ENCODE measurements at regions not wholly inside any gene's neighbourhood (a gene's known extent, or its start where the extent isn't known, plus 50 kb on each side); places are given as distances from the start of the nearest gene placed in this dataset.

DNA sequence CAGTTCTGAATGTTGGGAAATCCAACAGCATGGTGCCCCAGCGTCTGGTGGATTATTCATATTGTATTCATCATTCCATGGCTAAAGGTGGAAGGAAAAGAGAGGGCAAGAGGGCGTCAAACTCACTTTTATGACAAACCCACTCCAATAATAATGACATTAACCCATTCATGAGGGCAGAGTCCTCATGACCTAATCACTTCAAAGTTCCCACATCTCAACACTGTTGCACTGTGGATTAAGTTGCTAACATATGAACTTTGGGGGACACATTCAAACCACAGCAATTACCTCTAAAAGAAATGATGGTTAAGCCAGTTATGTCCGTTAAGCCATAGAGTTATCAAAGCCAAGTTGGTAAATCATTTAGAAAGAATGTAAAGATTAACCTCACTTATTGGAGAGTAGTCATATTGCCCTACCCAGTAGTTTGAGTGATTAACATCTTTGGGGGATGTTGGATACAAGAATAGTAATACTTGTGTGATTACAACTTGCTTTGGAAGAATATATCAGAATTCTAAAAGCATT lies 212.4 kb upstream of the FLRT2 start:
- TF ChIP-seq, protein P1, sequence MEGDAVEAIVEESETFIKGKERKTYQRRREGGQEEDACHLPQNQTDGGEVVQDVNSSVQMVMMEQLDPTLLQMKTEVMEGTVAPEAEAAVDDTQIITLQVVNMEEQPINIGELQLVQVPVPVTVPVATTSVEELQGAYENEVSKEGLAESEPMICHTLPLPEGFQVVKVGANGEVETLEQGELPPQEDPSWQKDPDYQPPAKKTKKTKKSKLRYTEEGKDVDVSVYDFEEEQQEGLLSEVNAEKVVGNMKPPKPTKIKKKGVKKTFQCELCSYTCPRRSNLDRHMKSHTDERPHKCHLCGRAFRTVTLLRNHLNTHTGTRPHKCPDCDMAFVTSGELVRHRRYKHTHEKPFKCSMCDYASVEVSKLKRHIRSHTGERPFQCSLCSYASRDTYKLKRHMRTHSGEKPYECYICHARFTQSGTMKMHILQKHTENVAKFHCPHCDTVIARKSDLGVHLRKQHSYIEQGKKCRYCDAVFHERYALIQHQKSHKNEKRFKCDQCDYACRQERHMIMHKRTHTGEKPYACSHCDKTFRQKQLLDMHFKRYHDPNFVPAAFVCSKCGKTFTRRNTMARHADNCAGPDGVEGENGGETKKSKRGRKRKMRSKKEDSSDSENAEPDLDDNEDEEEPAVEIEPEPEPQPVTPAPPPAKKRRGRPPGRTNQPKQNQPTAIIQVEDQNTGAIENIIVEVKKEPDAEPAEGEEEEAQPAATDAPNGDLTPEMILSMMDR (conservative IDR thresholded peaks at IDR 0.05; ENCODE audit: low read length) = no peak
- no peak overlapping the region for H3K4me3 ChIP-seq (ENCODE audit: low read length)
- DNase-seq (ENCODE audit: low read depth) = peak; percentile 38

DNA sequence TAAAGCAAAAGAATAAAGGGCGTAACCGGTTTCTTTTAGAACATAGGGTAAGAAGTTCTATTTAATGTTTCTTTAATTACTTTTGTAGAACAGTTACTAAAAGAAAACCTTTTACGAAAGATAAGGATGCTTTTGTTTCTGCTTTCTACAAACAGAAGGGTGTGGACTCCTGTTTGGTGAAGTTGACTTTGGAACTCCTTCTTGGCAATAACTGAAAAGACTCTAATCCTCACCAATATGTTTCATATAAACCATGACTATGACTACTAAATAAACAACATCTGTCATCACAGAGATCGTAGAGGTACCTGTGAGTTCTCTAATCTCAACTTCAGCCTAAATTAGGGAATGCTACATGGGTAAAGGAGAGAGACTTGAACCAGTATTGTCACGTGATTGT lies 210.8 kb upstream of the FLRT2 start:
- TF ChIP-seq, protein P1 (conservative IDR thresholded peaks at IDR 0.05; ENCODE audit: low read length) = no peak
- H3K4me3 ChIP-seq (ENCODE audit: low read length) = no peak overlapping the region
- no peak for DNase-seq (ENCODE audit: low read depth)

DNA sequence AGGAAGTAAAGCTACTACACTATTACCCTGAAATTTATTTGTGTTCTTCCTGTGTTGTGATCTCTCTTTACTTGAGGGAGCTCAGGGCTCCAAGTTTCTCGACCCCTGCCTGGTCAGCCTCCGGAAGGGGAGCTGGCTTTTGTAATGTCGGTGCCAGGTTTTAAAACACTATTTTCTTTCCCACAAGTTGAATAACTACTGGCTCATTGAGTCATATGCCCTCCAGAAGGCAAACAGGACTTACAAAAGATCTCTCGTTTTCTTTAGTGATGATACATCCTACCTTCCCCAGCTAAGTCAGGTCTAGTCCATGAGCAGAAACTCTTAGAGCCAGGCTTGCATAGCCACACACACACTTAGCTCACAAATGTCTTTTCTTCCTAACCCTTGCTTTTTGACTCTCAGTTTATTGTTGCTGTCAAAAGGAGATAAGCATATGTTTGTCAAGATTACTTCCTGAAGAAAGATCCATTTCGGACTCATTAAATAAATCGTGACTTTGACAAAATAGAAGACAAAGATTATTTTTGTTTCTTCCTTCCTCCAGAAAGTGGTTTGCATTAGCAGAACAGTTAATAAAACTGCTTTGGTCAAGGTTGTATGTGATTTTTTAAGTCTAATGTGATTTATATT lies 209.8 kb upstream of the FLRT2 start:
- TF ChIP-seq, protein P1 (conservative IDR thresholded peaks at IDR 0.05; ENCODE audit: low read length) = no peak
- no peak for DNase-seq (ENCODE audit: low read depth)
- H3K4me3 ChIP-seq (ENCODE audit: low read length) = no peak overlapping the region

DNA sequence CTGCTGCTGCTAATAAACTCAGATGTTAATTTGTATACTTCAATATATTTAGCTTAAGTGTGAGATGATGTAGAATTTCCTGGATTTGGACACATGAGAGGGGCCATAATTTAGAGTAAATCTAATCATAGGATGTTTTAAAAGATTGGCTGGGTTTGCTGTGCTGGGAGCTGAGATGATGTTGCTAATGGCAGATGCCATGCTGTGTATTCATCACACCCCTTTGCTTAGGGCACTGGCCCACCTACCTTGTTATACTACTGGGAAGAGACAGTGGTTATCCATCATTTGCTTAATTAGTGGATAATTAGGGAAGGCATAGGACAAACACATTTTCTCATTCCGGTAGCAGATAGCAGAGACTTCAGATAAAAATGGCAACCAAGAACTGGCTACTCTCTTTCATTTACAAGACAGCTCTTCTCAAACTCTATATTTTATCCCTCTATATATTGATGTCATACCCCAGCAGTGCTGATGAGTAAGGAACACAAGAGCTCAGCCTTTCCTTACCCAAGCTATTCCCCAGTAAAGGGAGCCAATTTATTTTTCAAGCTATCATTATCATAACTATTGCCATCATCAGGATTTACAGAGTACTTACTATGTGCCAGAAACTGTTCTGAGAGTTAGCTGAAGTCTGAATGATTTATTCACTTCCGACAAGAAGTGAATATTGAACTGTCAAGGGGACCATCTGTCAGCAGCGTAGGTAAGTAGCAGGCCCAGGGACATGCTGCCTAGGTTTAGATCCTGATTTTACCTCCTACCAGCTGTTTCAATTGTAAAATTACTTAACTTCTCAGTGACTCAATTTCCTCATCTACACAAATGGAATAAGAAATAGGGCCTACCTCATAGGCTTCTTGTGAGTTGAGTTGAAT lies 204.6 kb upstream of the FLRT2 start:
- H3K4me3 ChIP-seq (ENCODE audit: low read length) = no peak overlapping the region
- TF ChIP-seq, protein P1 (conservative IDR thresholded peaks at IDR 0.05; ENCODE audit: low read length) = no peak
- DNase-seq (ENCODE audit: low read depth) = no peak

DNA sequence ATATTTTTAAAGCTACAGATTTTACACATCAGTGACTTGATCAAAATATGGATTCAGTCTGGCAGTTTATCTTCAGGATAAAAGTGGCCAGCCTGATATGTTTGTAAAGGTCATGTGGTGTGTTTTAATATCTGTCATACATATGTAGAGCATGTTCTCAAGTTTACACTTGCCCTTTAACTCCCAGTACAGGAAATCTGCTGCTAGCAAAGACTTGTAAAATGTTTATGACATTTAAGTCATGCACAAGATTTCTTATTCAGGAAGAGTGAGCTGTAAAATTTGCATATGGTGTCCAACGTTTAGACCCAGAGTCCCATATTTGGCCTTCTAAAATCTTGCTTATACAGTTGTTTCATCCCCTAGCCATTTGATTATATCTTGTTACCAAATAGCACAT lies 197.5 kb upstream of the FLRT2 start:
- DNase-seq (ENCODE audit: low read depth) = no peak
- TF ChIP-seq, protein P1 (conservative IDR thresholded peaks at IDR 0.05; ENCODE audit: low read length) = no peak
- H3K4me3 ChIP-seq (ENCODE audit: low read length) = no peak overlapping the region

DNA sequence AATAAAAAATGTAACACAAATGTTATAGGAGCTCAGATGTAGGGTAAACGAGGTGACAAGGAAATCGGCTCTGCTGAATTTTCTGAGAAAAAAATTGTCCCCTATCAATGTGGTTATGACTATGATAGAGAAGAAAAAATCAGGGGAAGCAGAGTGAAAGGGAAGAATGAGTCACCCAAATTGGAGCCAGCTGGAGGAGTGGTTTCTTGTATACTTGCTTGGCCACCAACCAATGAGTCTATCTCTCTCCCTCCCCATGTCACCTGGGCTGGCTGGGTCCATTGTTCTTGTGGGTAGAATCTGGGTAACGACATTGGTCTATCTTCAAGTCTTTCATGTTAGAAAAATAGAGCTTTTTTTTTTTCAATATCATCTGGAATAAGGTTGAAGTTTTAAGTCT lies 196.6 kb upstream of the FLRT2 start:
- H3K4me3 ChIP-seq (ENCODE audit: low read length) = no peak overlapping the region
- TF ChIP-seq, protein P1 (conservative IDR thresholded peaks at IDR 0.05; ENCODE audit: low read length) = no peak
- DNase-seq (ENCODE audit: low read depth) = peak; percentile 42
